Prostate gland (tissue), 2 donors: ENCODE measurements at regions not wholly inside any gene's neighbourhood (a gene's known extent, or its start where the extent isn't known, plus 50 kb on each side); places are given as distances from the start of the nearest gene placed in this dataset.

Experiments
- CTCF ChIP-seq, 4 experiments: fragments of 200-600 bp in 2 of 4; fragments of 450-650 bp in 2 of 4; sonication (generic) in 2 of 4; IDR thresholded peaks; 1 replicate in 3 of 4; 2 replicates in 1 of 4; pipeline ENCODE4 v1.5.1; 2016 to 2019; ENCODE audit warnings: antibody characterized with exemption in 4 of 4, mild to moderate bottlenecking in 2 of 4, moderate library complexity in 2 of 4
- POLR2AphosphoS5 ChIP-seq: sonication (generic); formaldehyde crosslinking; IDR thresholded peaks from one replicate; pipeline ENCODE4 v1.6.1; 2017; ENCODE audit warnings: antibody characterized with exemption

- no peak for TF ChIP-seq CTCF (IDR thresholded peaks at IDR 0.05)
- TF ChIP-seq POLR2AphosphoS5, result no peak
These were observed 93.8 kb upstream of the TOP3B start for GRCh38 chr22:22076361-22076760.
